Central memory CD8-positive, alpha-beta T cell (primary cell): ENCODE measurements at regions not wholly inside any gene's neighbourhood (a gene's known extent, or its start where the extent isn't known, plus 50 kb on each side); places are given as distances from the start of the nearest gene placed in this dataset.

ENCODE experiments used
- ATAC-seq: fragments of 150-1000 bp; cut with Tn5 transposase; replicated peaks from 2 replicates; pipeline ENCODE4 v1.10.0; 2022; ENCODE audit warnings: mild to moderate bottlenecking, moderate FRiP score, moderate number of reproducible peaks; ENCODE audit not compliant: poor library complexity, severe bottlenecking; ENCODE audit errors: extremely low read depth
- DNase-seq, 2 donors: peaks; one replicate each; pipeline ENCODE4 v3.0.0; 2021; ENCODE audit warnings: low spot score in 2 of 2
- H3K27ac Mint-ChIP-seq: one replicate; pipeline ENCODE4 v1.8.0; 2022; ENCODE audit warnings: low read depth, mild to moderate bottlenecking, moderate library complexity, mixed read lengths
- H3K27me3 Mint-ChIP-seq: one replicate; pipeline ENCODE4 v1.8.0; 2022; ENCODE audit warnings: mixed read lengths
- H3K36me3 Mint-ChIP-seq: one replicate; pipeline ENCODE4 v1.8.0; 2022; ENCODE audit warnings: mild to moderate bottlenecking, moderate library complexity, mixed read lengths; ENCODE audit not compliant: insufficient read depth
- H3K4me1 Mint-ChIP-seq: one replicate; pipeline ENCODE4 v1.8.0; 2022; ENCODE audit warnings: mixed read lengths
- H3K4me3 Mint-ChIP-seq: one replicate; pipeline ENCODE4 v1.8.0; 2022; ENCODE audit warnings: mild to moderate bottlenecking, moderate library complexity, mixed read lengths
- H3K9me3 Mint-ChIP-seq: one replicate; pipeline ENCODE4 v1.8.0; 2022; ENCODE audit warnings: mixed read lengths

DNA sequence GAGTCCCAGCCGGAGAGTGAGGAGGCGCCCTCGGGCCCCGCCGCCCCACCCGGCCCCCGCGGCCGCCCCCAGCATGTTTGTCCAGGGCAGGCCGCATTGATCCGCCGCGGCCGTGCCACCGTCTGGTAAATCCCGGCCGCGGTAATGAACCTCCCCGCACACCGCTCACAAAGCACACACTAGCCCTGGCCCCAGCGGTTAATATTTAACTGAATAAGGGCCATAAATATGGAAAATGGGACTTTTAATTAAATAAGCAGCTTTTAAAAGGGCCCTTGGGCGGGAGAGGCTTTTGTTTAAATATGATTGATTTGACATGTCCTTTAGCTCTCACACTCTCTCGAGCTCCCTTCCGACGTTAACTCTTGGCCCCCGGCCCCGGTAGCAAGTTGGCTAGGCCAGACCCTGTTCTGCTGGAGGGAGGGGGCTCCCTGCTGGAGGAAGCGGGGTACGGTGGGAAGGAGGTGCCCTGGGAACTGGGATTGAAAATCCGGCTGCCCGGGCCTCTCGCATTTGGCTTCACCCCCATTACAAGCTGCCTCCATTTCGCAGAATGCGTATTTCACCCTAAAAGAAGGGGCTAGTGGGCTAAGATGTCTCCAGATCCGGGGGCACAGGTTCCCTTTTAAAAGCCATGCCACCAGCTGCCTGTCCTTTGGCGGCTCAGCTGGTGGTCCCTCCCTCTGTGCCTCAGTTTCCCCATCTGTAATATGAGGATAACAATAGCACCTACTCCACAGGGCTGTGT is 199.8 kb downstream of the RBM19 start:
- H3K4me3 Mint-ChIP-seq: no peak overlapping the region
- ATAC-seq: no peak
- H3K9me3 Mint-ChIP-seq: peaks cover 7% of the 10 kb centered on the region
- H3K27ac Mint-ChIP-seq: no peak overlapping the region
- H3K27me3 Mint-ChIP-seq: peaks cover 26% of the 10 kb centered on the region
- H3K4me1 Mint-ChIP-seq: no peaks in the 10 kb centered on the region
- no peaks in the 10 kb centered on the region for H3K36me3 Mint-ChIP-seq
- DNase-seq: no peak

DNA sequence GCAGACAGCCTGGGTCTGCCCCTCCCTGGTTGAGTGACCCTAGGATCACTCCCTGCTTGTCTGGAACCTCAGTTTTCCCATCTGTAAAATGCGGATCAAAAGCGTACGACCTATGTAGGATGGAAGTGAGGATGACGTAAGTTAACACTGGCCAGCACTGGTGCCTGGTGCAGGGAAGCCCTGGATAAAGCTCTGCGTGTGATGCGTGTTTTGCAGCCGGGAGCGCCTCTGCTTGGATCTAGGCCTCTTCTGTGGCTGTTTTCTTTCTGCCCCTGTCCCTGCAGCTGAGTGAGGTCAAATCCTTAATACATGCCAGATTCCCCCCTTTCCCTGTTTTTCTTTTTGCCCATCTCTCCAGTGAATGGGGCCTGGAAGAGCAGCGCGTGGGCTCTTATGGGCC is 201.5 kb downstream of the RBM19 start:
- no peak for ATAC-seq
- Mint-ChIP-seq H3K4me3 (no peak overlapping the region), H3K9me3 (peaks cover 7% of the 10 kb centered on the region), H3K4me1 (no peaks in the 10 kb centered on the region), H3K27ac (no peak overlapping the region), H3K36me3 (no peaks in the 10 kb centered on the region), H3K27me3 (peaks cover 26% of the 10 kb centered on the region)
- DNase-seq: no peak

DNA sequence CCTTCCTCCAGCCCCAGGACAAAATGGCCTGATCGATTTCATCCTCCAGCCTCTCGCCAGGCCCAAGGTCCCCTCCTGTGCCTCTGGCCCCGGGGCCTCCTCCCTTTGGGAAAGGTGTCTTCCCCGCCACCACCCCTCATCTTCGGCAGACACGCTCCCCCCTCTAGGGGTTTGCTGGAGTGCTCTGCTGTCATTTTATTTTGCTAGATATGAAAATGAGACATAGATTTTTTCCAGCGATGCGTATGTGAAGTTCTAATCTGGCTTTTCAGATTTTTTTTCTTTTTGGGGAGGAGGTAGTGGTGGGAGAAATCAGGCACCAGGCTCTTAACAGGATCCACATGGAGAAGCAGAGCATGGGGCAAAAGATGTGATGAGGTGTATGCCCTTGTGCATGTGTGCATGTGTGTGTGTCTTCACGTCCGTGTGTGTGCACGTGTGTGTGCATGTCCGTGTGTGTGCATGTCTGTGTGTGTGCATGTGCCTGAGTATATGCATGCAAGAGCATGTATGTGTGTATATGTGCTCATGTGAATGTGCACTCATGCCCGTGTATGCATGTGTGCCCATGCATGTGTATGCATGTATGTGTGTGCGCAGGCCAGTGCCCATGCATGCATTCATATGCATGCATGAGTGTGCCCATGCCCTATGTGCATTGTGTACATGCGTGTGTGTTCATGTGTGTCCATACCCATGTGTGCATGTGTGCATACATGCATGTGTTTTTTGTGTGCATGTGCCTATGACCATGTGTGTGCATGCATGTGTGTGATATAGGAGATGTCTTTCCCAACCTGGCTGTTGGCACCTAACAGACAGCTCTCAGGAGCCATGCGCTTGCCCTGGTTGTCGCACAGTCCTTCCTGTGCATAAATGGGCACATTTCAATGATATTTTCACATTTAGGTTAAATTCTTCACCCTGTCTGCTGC is 203.0 kb downstream of the RBM19 start:
- no peak for DNase-seq
- H3K27me3 Mint-ChIP-seq: peaks cover 38% of the 10 kb centered on the region
- H3K4me3 Mint-ChIP-seq: no peak overlapping the region
- no peak overlapping the region for H3K27ac Mint-ChIP-seq
- peaks cover 7% of the 10 kb centered on the region for H3K9me3 Mint-ChIP-seq
- H3K36me3 Mint-ChIP-seq: no peaks in the 10 kb centered on the region
- no peak for ATAC-seq
- no peaks in the 10 kb centered on the region for H3K4me1 Mint-ChIP-seq

DNA sequence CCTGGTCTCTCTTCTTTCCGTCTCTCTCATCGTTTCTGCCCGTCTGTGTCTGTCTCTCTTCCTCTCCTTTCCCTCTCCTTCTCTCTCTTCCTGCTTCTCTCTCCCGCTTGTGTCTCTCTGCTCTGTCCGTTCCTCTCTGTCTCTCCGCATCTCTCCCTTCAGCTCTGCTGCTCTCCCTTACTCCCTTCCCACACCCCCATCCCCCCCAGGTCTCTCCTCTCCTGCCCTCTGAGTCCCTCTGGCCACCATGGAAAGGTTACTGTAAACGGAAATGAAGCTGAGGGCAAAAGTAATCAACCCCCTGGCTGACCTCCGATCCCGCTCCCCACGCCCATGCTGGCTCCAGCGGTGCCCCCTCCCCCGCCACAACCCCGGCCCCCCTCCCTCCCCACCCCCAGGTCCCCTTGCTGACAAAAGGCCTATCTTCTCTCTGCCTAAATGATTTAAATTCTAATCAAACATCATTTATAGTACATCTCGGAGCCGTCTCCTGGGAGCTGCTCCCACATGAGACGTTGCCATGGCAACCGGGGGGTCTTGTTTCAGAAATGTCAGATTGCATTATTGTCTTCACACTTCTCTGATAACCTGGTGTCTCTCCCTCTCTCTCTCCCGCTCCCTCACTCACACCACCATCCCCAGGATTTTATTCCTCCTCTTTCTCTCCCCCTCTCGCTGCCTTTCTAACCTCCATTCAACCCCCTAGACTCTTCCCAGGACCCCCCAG is 203.8 kb downstream of the RBM19 start:
- H3K4me1 Mint-ChIP-seq: no peaks in the 10 kb centered on the region
- H3K9me3 Mint-ChIP-seq: peaks cover 7% of the 10 kb centered on the region
- no peak overlapping the region for H3K4me3 Mint-ChIP-seq
- H3K27me3 Mint-ChIP-seq: peaks cover 36% of the 10 kb centered on the region
- no peak overlapping the region for H3K27ac Mint-ChIP-seq
- ATAC-seq (no peak), DNase-seq (no peak)
- H3K36me3 Mint-ChIP-seq: no peaks in the 10 kb centered on the region

DNA sequence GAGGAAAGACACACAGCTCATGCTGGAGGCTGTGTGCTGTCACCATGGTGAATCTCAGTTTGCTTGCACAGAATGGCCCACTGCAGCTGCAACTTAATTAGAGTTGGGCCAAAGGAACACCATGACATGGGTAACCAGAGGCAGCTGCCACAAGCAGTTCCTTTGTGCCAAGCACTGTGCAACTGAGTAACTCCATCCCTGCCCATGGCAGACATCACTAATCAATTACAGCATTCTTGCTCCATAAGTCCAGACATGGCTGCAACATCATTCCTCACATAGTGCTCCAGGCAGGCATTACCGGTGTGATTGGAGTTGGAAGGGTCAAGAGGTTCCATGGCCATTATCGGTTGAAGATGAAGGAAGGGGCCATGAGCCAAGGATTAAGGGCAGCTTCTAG is 207.0 kb downstream of the RBM19 start:
- no peaks in the 10 kb centered on the region for H3K4me1 Mint-ChIP-seq
- no peak for ATAC-seq

DNA sequence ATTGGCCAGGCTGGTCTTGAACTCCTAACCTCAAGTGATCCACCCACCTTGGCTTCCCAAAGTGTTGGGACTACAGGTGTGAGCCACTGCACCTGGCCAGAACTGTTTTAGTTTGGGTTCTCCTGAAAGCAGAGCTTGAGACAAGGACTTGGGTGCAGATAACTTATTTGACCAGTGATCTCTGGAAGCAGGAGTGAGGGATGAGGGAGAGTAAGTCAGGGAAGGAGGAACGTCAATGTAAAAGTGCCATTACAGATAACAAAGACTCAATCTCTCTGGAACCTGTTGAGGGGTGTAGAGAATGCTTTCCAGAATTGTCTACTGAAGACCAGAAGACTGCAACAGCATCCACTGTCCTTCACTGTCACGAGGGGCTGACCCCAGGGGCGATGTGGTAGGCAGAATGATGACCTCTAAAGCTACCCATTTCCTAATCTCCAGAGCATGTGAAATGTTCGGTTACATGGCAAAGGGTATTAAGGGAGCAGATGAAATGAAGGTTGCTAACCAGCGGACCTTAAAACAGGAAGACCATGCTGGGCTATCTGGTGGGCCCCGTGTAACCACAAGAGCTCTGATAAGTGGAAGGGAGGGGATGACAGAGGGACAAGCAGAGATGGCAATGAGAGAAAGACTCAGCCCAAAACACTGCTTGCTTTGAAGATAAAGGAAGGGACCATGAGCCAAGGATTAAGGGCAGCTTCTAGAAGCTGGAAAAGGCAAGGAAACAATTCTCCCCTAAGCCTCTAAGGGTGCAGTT is 207.8 kb downstream of the RBM19 start:
- Mint-ChIP-seq H3K4me3 (no peak overlapping the region), H3K4me1 (no peaks in the 10 kb centered on the region), H3K27ac (no peak overlapping the region), H3K27me3 (peaks cover 46% of the 10 kb centered on the region), H3K36me3 (no peaks in the 10 kb centered on the region), H3K9me3 (no peaks in the 10 kb centered on the region)
- no peak for DNase-seq
- ATAC-seq: no peak

More for the DNA sequence above, 207.0 kb downstream of the RBM19 start:
- no peak overlapping the region for H3K4me3 Mint-ChIP-seq
- no peak overlapping the region for H3K27ac Mint-ChIP-seq
- H3K9me3 Mint-ChIP-seq: no peaks in the 10 kb centered on the region
- H3K27me3 Mint-ChIP-seq: peaks cover 41% of the 10 kb centered on the region
- no peak for DNase-seq
- no peaks in the 10 kb centered on the region for H3K36me3 Mint-ChIP-seq

DNA sequence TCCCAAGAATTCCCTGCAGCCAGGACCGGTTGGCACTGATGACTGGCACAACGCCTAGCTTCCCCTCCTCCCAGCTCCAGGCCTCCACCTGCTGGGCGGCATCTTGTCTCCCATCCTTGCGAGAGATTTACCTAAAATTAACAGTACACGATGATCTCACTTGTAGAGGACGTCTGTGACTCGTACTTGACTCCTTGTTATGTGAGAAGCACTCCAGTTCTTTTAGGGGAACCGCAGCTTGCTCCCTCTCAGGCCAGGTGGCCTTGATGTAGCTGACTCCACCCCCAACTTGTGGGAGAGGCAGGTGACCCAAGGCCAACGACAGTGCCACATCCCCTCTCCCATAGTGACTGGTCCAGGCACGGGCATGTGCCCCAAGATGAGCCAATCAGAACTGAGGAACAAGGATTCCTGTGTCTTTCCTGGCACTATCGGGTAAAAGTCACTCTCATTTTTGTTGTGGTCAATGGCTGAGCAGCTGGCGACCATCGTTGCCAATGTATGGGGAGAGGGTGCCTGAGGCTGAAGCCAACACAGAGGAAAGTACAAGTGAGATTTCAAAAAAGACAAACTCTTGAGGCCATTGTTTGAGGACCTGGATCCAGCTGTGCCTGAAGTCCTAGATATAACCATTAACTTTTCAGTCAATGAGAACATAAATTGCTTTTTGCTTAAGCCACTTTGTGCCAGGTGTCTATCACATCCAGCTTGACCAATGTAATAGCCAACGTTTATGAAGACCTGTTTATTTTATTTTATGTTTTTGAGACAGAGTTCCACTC is 208.7 kb downstream of the RBM19 start:
- H3K4me3 Mint-ChIP-seq: no peak overlapping the region
- ATAC-seq (no peak), DNase-seq (no peak)
- no peaks in the 10 kb centered on the region for H3K9me3 Mint-ChIP-seq
- H3K27ac Mint-ChIP-seq: no peak overlapping the region
- H3K4me1 Mint-ChIP-seq: no peaks in the 10 kb centered on the region
- H3K27me3 Mint-ChIP-seq: peaks cover 46% of the 10 kb centered on the region
- no peaks in the 10 kb centered on the region for H3K36me3 Mint-ChIP-seq

DNA sequence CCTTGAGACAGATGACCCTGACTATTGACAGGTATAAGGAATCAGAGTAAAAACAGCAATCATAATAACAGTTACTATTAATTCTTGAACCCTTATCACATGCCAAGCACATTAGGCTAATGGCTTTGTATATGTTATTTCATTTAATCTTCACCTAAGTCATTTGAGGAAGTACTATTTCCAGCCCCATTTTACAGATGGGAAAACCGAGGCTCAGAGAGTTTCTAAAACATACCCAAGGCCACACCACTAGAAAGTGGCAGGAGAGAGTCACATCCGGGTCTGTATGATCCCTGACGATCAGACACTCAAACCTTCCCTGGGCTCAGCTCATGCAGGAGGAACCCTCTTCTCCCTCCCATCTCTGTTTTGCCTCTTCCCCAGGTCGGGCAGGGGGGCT is 209.5 kb downstream of the RBM19 start:
- peaks cover 43% of the 10 kb centered on the region for H3K27me3 Mint-ChIP-seq
- H3K27ac Mint-ChIP-seq: no peak overlapping the region
- ATAC-seq: no peak
- no peak overlapping the region for H3K4me3 Mint-ChIP-seq
- DNase-seq: no peak
- H3K4me1 Mint-ChIP-seq: no peaks in the 10 kb centered on the region
- H3K36me3 Mint-ChIP-seq: no peaks in the 10 kb centered on the region
- H3K9me3 Mint-ChIP-seq: no peaks in the 10 kb centered on the region

DNA sequence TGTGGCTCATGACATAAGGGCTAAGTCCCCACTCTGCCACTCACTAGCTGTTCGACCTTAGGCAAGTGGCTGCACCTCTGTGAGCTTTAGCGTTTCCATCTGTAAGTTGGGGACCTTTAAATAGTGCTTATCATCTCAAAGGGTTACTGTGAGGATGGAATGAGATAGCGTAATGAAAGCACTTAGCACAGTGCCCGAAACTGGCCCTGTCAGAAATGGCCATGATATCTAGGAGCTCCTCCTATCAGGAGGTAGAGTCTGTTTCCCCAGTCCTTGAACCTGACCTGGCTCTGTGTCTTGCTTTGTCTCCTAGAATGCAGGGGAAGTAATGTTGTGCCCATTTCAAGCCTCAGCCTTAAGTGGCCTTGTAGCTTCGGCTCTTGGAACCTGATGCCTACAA is 211.0 kb downstream of the RBM19 start:
- Mint-ChIP-seq H3K36me3 (no peaks in the 10 kb centered on the region), H3K27me3 (peaks cover 43% of the 10 kb centered on the region), H3K27ac (no peak overlapping the region), H3K4me3 (no peak overlapping the region), H3K4me1 (no peaks in the 10 kb centered on the region), H3K9me3 (no peaks in the 10 kb centered on the region)
- no peak for DNase-seq
- ATAC-seq: no peak

DNA sequence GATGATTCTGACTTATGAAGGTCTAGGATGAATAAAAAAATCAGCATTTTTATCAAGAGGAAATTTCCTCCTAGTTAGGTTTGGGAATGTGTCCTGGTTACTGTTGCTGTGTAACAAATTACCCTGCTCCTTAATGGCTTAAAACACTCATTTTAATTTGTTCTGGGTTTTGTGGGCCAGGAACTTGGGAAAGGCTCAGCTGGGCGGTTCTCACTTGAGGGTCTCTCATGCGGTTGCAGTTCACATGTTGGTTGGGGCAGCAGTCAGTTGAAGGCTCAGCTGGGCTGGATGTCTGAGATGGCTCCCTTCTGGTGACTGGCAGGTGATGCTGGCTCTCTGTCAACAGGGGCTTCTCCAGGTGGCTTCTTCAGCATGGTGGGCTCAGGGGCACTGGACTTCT is 214.6 kb downstream of the RBM19 start:
- DNase-seq (no peak), ATAC-seq (no peak)
- no peaks in the 10 kb centered on the region for H3K36me3 Mint-ChIP-seq
- H3K4me3 Mint-ChIP-seq: no peak overlapping the region
- H3K4me1 Mint-ChIP-seq: no peaks in the 10 kb centered on the region
- H3K27me3 Mint-ChIP-seq: peaks cover 56% of the 10 kb centered on the region
- H3K9me3 Mint-ChIP-seq: no peaks in the 10 kb centered on the region
- H3K27ac Mint-ChIP-seq: no peak overlapping the region

DNA sequence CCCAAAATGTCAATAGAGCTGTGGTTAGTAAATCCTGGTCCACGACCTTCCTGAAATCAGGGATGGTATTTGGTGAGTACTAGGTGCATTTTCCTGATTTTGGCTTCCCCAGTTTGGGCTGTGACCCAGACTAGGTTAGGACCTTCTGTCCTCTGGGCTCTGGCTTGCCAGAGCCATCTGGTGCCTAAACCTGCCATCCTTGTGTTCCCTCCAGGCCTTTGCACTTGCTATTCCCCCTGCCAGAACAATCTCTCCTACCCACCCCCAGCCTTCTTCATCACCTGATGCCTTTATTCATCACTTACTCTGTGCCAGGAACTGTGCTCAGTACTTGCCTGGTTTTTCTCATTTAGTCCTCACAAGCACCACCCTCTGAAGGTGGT is 216.7 kb downstream of the RBM19 start:
- peaks cover 72% of the 10 kb centered on the region for H3K27me3 Mint-ChIP-seq

More for the DNA sequence above, 216.7 kb downstream of the RBM19 start:
- no peak overlapping the region for H3K27ac Mint-ChIP-seq
- H3K9me3 Mint-ChIP-seq: no peaks in the 10 kb centered on the region
- no peaks in the 10 kb centered on the region for H3K4me1 Mint-ChIP-seq
- H3K36me3 Mint-ChIP-seq: peaks cover 2% of the 10 kb centered on the region
- ATAC-seq (no peak), DNase-seq (no peak)
- no peak overlapping the region for H3K4me3 Mint-ChIP-seq
